CD14-positive monocyte (primary cell): ENCODE measurements at regions not wholly inside any gene's neighbourhood (a gene's known extent, or its start where the extent isn't known, plus 50 kb on each side); places are given as distances from the start of the nearest gene placed in this dataset. TPM values are rescaled to one million over a fixed set of nuclear protein-coding genes. Genes with fewer than 3 reads are reported as not detected.
A peak's percentile ranks its signal among the peaks of the same experiment; 100 is the strongest.

Experiments
- DNase-seq, 3 donors: peaks; one replicate each; pipeline ENCODE4 v3.0.0-alpha.2; 2011 to 2022
- H2AFZ ChIP-seq: 2 replicates; pipeline ENCODE4 v1.6.0; 2012; ENCODE audit warnings: mild to moderate bottlenecking, low read depth, low read length, inconsistent platforms; ENCODE audit not compliant: insufficient read depth, poor library complexity, severe bottlenecking
- H3K27ac ChIP-seq, 2 donors: 1 replicate in 1 of 2; 2 replicates in 1 of 2; pipeline ENCODE4 v1.5.1; 2012 to 2013; ENCODE audit warnings: low read length in 2 of 2, control low read depth in 1 of 2, inconsistent platforms in 1 of 2, low read depth in 1 of 2, mild to moderate bottlenecking in 1 of 2
- H3K27me3 ChIP-seq, 2 donors: one replicate each; pipeline versions ENCODE4 v1.6.0 to v1.6.1; 2011 to 2013; ENCODE audit warnings: low read length in 2 of 2; ENCODE audit not compliant: control insufficient read depth in 2 of 2, insufficient read depth in 2 of 2
- H3K36me3 ChIP-seq, 2 donors: replicated peaks in 1 of 2; 1 replicate in 1 of 2; 2 replicates in 1 of 2; pipeline versions ENCODE4 v1.5.1 to v1.6.1; 2012 to 2013; ENCODE audit warnings: low read length in 2 of 2, control low read depth in 1 of 2, inconsistent platforms in 1 of 2, mild to moderate bottlenecking in 1 of 2; ENCODE audit not compliant: insufficient read depth in 2 of 2, control insufficient read depth in 1 of 2
- H3K4me1 ChIP-seq, 2 donors: 1 replicate in 1 of 2; 2 replicates in 1 of 2; pipeline versions ENCODE4 v1.5.1 to v1.6.1; 2012 to 2013; ENCODE audit warnings: low read length in 2 of 2, control low read depth in 1 of 2, inconsistent platforms in 1 of 2, mild to moderate bottlenecking in 1 of 2, moderate library complexity in 1 of 2; ENCODE audit not compliant: insufficient read depth in 2 of 2, control insufficient read depth in 1 of 2
- H3K4me2 ChIP-seq: replicated peaks from 2 replicates; pipeline ENCODE3; 2012; ENCODE audit warnings: low read length, moderate library complexity, mild to moderate bottlenecking; ENCODE audit not compliant: poor library complexity, severe bottlenecking; ENCODE audit errors: extremely low read depth
- H3K4me3 ChIP-seq, 3 experiments: fragments of 200-600 bp in 1 of 3; sonication (generic) in 1 of 3; replicated peaks in 1 of 3; 1 replicate in 2 of 3; 2 replicates in 1 of 3; pipeline ENCODE4 v1.5.1; 2011 to 2013; ENCODE audit warnings: low read length in 3 of 3, mild to moderate bottlenecking in 3 of 3, control low read depth in 2 of 3, low read depth in 2 of 3, inconsistent platforms in 1 of 3, moderate library complexity in 1 of 3
- H3K79me2 ChIP-seq: 2 replicates; pipeline ENCODE4 v1.6.0; 2012; ENCODE audit warnings: mild to moderate bottlenecking, control low read depth, inconsistent platforms, low read length, moderate library complexity; ENCODE audit not compliant: insufficient read depth
- H3K9ac ChIP-seq: 2 replicates; pipeline ENCODE4 v1.6.0; 2017; ENCODE audit warnings: low read length, mild to moderate bottlenecking; ENCODE audit not compliant: insufficient read depth, poor library complexity, severe bottlenecking
- H3K9me3 ChIP-seq, 2 donors: replicated peaks in 1 of 2; 1 replicate in 1 of 2; 2 replicates in 1 of 2; pipeline versions ENCODE4 v1.5.1 to v1.6.1; 2012 to 2013; ENCODE audit warnings: low read length in 2 of 2, control low read depth in 1 of 2; ENCODE audit not compliant: control insufficient read depth in 1 of 2, insufficient read depth in 1 of 2
- H4K20me1 ChIP-seq: 2 replicates; pipeline ENCODE4 v1.6.0; 2012; ENCODE audit warnings: mild to moderate bottlenecking, low read length, control low read depth, moderate library complexity; ENCODE audit not compliant: insufficient read depth
- H3K27ac Mint-ChIP-seq, 7 donors: one replicate each; pipeline ENCODE4 v1.8.0; 2020; ENCODE audit warnings: mild to moderate bottlenecking in 7 of 7, mixed read lengths in 7 of 7, moderate library complexity in 6 of 7, inconsistent platforms in 2 of 7
- H3K27me3 Mint-ChIP-seq, 3 donors: one replicate each; pipeline ENCODE4 v1.8.0; 2021 to 2022; ENCODE audit warnings: low read depth in 3 of 3, mild to moderate bottlenecking in 3 of 3, mixed read lengths in 3 of 3, moderate library complexity in 3 of 3, inconsistent platforms in 1 of 3
- H3K36me3 Mint-ChIP-seq, 2 donors: one replicate each; pipeline ENCODE4 v1.8.0; 2020; ENCODE audit warnings: mixed read lengths in 2 of 2, inconsistent platforms in 1 of 2, mild to moderate bottlenecking in 1 of 2
- H3K4me1 Mint-ChIP-seq: one replicate; pipeline ENCODE4 v1.8.0; 2020; ENCODE audit warnings: mild to moderate bottlenecking, mixed read lengths
- H3K4me3 Mint-ChIP-seq, 2 donors: one replicate each; pipeline ENCODE4 v1.8.0; 2020; ENCODE audit warnings: mild to moderate bottlenecking in 2 of 2, mixed read lengths in 2 of 2, moderate library complexity in 1 of 2
- H3K9me3 Mint-ChIP-seq, 7 donors: one replicate each; pipeline ENCODE4 v1.8.0; 2020 to 2022; ENCODE audit warnings: mixed read lengths in 7 of 7, mild to moderate bottlenecking in 6 of 7, moderate library complexity in 6 of 7, inconsistent platforms in 2 of 7
- CTCF ChIP-seq: fragments of 200-600 bp; IDR thresholded peaks from one replicate; pipeline ENCODE4 v1.8.0; 2022; ENCODE audit warnings: antibody characterized with exemption, mild to moderate bottlenecking
- WGBS: methylation state at CpG from one replicate; pipeline ENCODE4 v1.1.5; 2013; ENCODE audit warnings: missing lambda C conversion rate; ENCODE audit not compliant: insufficient coverage; 5-methylcytosine and 5-hydroxymethylcytosine counted together
- intact Hi-C, 2 donors: fragments of 100-400 bp; cut with micrococcal nuclease; formaldehyde crosslinking; loops; one replicate each; pipeline versions ENCODE4 v1.15.0 to v1.15.1; 2023
- small RNA-seq: library from RNA; depleted of rRNA; stranded (forward); fragments of <200 nt; gene quantifications from one replicate; pipeline ENCODE3, GENCODE V24; 2012; ENCODE audit warnings: low read depth; ENCODE audit not compliant: insufficient read length

DNA sequence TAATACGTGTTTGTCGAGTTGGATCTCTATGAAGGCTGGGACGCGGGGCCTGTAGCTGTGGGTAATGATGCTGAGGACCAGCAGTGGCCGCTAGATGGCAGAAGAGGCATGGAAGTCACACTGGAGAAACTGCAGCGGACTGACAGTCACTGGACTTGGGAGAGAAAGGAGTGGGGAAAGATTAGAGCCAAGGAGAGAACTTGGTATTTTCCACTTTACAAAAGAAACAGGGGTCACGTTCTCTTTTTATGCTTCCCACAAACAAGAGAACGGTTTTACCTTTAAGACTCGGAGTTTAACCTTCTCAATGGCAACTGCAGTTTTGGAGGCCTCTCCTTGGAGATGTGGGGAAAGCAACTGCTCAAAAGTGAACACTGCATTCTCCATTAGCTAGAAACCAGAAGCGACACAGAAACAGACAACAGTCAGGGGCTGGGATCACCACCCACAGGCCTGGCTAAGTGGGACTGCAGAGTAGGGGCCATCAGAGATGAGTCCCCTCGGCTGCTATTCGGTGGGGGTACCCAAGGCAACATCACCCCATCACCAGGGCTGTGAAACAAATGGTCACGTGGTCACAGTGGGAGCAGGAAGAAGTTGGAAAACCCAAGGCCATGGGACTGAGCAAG, 51.1 kb upstream of the EDEM3 start:
- no peaks in the 10 kb centered on the region for H3K27me3 Mint-ChIP-seq
- H3K9ac ChIP-seq, result no peak overlapping the region
- H2AFZ ChIP-seq, result no peak overlapping the region
- H3K36me3 ChIP-seq, result peaks cover 38 to 74% of the 10 kb centered on the region in 2 donors
- peak; percentile 78 to 88 (median 81) for DNase-seq
- H3K9me3 Mint-ChIP-seq, result no peaks in the 10 kb centered on the region
- whole genome bisulfite sequencing, result 11% methylated on average over 6 of the region's 13 CpGs
- TF ChIP-seq CTCF, result peak; percentile 93
- H4K20me1 ChIP-seq, result no peaks in the 10 kb centered on the region
- peak overlapping the region; percentile 71 to 88 (median 80) for H3K27ac Mint-ChIP-seq
- H3K79me2 ChIP-seq, result no peaks in the 10 kb centered on the region
- H3K4me1 ChIP-seq, result peaks cover 19% of the 10 kb centered on the region in 2 donors
- no peaks in the 10 kb centered on the region for H3K27me3 ChIP-seq
- peak overlapping the region in 1 of 3 experiments; percentile 5 for H3K4me3 ChIP-seq
- peaks cover 19% of the 10 kb centered on the region for H3K4me1 Mint-ChIP-seq
- intact Hi-C loops, result loop anchor here (1.0 to 5.0 kb wide), 3 partner anchors 177 to 352 kb away; partner anchors contain the start of genes SWT1 (in 1 of the 2) and TRMT1L (in 1 of the 2)
- H3K4me2 ChIP-seq, result peak overlapping the region; percentile 27
- H3K9me3 ChIP-seq, result no peaks in the 10 kb centered on the region
- peaks cover 53 to 66% of the 10 kb centered on the region in 2 donors for H3K36me3 Mint-ChIP-seq
- H3K4me3 Mint-ChIP-seq, result no peak overlapping the region
- H3K27ac ChIP-seq, result peak overlapping the region; percentile 11 to 19

Small RNA genes in the stretch of these regions (small RNA-seq; reads per million reads assigned to genes)
- not detected for gene RNU7-13P
